NCI-H226 (cell line): ENCODE measurements at regions not wholly inside any gene's neighbourhood (a gene's known extent, or its start where the extent isn't known, plus 50 kb on each side); places are given as distances from the start of the nearest gene placed in this dataset.

Experiments
- DNase-seq: peaks from one replicate; pipeline ENCODE4 v3.0.0-alpha.2; 2015

GRCh38 chr1:81379430-81379829 lies 421.3 kb upstream of the ADGRL2 start:
- no peak for DNase-seq

GRCh38 chr1:81377406-81377805 lies 423.3 kb upstream of the ADGRL2 start:
- no peak for DNase-seq

GRCh38 chr1:81375884-81376548 lies 424.7 kb upstream of the ADGRL2 start:
- DNase-seq, result no peak

GRCh38 chr1:81374481-81374880 lies 426.3 kb upstream of the ADGRL2 start:
- DNase-seq, result no peak

GRCh38 chr1:81371864-81372263 lies 428.9 kb upstream of the ADGRL2 start:
- no peak for DNase-seq

GRCh38 chr1:81369833-81370232 lies 430.9 kb upstream of the ADGRL2 start:
- no peak for DNase-seq

GRCh38 chr1:81366173-81366572 lies 434.6 kb upstream of the ADGRL2 start:
- no peak for DNase-seq

GRCh38 chr1:81364088-81364487 lies 436.6 kb upstream of the ADGRL2 start:
- no peak for DNase-seq

- no peak for DNase-seq
These were observed 442.6 kb upstream of the ADGRL2 start for GRCh38 chr1:81358151-81358550.

GRCh38 chr1:81351864-81352263 lies 448.9 kb upstream of the ADGRL2 start:
- no peak for DNase-seq

GRCh38 chr1:81349194-81349965 lies 451.4 kb upstream of the ADGRL2 start:
- no peak for DNase-seq

GRCh38 chr1:81345110-81345509 lies 455.6 kb upstream of the ADGRL2 start:
- DNase-seq, result no peak

- DNase-seq, result peak; percentile 13
These were observed 460.5 kb upstream of the ADGRL2 start for GRCh38 chr1:81340239-81340638.

GRCh38 chr1:81337226-81337625 lies 463.5 kb upstream of the ADGRL2 start:
- no peak for DNase-seq

- DNase-seq, result no peak
These were observed 464.9 kb upstream of the ADGRL2 start for GRCh38 chr1:81335876-81336275.

GRCh38 chr1:81330521-81330920 lies 470.2 kb upstream of the ADGRL2 start:
- DNase-seq, result no peak

GRCh38 chr1:81330111-81330510 lies 470.6 kb upstream of the ADGRL2 start:
- no peak for DNase-seq

- no peak for DNase-seq
These were observed 471.7 kb upstream of the ADGRL2 start for GRCh38 chr1:81329041-81329440.

GRCh38 chr1:81327743-81328142 lies 473.0 kb upstream of the ADGRL2 start:
- DNase-seq, result no peak

GRCh38 chr1:81327103-81327710 lies 473.5 kb upstream of the ADGRL2 start:
- DNase-seq, result no peak

GRCh38 chr1:81326212-81326611 lies 474.5 kb upstream of the ADGRL2 start:
- DNase-seq, result no peak

GRCh38 chr1:81325397-81325796 lies 475.3 kb upstream of the ADGRL2 start:
- DNase-seq, result no peak

GRCh38 chr1:81323862-81324261 lies 476.9 kb upstream of the ADGRL2 start:
- no peak for DNase-seq

- no peak for DNase-seq
These were observed 483.5 kb upstream of the ADGRL2 start for GRCh38 chr1:81317191-81317590.
